OCI-LY7 (cell line): ENCODE measurements at regions not wholly inside any gene's neighbourhood (a gene's known extent, or its start where the extent isn't known, plus 50 kb on each side); places are given as distances from the start of the nearest gene placed in this dataset.
"Not testable (repeated sequence)": the region's sequence is repeated elsewhere in the genome, so short reads cannot be mapped to it uniquely, and the experiment has no call there.

ENCODE experiments used
- EZH2phosphoT487 ChIP-seq: fragments of 200-600 bp; sonication (generic); IDR thresholded peaks from 2 replicates; pipeline ENCODE4 v1.6.1; 2018; ENCODE audit warnings: low read depth, borderline replicate concordance, mild to moderate bottlenecking, mixed run types, antibody characterized with exemption, low read length, moderate library complexity, mixed read lengths
- TF ChIP-seq, protein P1 (sequence below): fragments of 200-600 bp; sonication (generic); conservative IDR thresholded peaks from 2 replicates; pipeline ENCODE4 v1.5.1; 2014; ENCODE audit warnings: mild to moderate bottlenecking, antibody characterized with exemption, low read length, moderate library complexity, mixed read lengths

DNA sequence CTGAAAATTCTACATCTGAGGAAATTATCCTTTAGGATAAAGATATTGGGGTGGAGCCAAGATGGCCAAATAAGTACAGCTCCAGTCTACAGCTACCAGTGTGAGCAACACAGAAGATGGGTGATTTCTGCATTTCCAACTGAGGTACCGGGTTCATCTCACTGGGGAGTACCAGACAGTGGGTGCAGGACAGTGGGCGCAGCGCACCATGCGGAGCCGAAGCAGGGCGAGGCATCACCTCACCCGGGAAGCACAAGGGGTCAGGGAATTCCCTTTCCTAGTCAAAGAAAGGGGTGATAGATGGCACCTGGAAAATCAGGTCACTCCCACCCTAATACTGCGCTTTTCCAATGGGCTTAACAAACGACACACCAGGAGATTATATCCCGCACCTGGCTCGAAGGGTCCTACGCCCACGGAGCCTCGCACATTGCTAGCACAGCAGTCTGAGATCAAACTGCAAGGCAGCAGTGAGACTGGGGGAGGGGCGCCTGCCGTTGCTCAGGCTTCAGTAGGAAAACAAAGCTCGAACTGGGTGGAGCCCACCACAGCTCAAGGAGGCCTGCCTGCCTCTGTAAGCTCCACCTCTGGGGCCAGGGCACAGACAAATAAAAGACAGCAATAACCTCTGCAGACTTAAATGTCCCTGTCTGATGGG lies 149.5 kb upstream of the KYNU start:
- TF ChIP-seq, protein P1, sequence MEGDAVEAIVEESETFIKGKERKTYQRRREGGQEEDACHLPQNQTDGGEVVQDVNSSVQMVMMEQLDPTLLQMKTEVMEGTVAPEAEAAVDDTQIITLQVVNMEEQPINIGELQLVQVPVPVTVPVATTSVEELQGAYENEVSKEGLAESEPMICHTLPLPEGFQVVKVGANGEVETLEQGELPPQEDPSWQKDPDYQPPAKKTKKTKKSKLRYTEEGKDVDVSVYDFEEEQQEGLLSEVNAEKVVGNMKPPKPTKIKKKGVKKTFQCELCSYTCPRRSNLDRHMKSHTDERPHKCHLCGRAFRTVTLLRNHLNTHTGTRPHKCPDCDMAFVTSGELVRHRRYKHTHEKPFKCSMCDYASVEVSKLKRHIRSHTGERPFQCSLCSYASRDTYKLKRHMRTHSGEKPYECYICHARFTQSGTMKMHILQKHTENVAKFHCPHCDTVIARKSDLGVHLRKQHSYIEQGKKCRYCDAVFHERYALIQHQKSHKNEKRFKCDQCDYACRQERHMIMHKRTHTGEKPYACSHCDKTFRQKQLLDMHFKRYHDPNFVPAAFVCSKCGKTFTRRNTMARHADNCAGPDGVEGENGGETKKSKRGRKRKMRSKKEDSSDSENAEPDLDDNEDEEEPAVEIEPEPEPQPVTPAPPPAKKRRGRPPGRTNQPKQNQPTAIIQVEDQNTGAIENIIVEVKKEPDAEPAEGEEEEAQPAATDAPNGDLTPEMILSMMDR, result not testable (repeated sequence)
- TF ChIP-seq EZH2phosphoT487, result not testable (repeated sequence)
